NCI-H69 (cell line): ENCODE measurements at regions not wholly inside any gene's neighbourhood (a gene's known extent, or its start where the extent isn't known, plus 50 kb on each side); places are given as distances from the start of the nearest gene placed in this dataset.
"Not testable (repeated sequence)": the region's sequence is repeated elsewhere in the genome, so short reads cannot be mapped to it uniquely, and the experiment has no call there.

ENCODE experiments used
- DNase-seq: peaks from one replicate; lab custom pipeline; 2025; lab: John Stamatoyannopoulos, UW

DNA sequence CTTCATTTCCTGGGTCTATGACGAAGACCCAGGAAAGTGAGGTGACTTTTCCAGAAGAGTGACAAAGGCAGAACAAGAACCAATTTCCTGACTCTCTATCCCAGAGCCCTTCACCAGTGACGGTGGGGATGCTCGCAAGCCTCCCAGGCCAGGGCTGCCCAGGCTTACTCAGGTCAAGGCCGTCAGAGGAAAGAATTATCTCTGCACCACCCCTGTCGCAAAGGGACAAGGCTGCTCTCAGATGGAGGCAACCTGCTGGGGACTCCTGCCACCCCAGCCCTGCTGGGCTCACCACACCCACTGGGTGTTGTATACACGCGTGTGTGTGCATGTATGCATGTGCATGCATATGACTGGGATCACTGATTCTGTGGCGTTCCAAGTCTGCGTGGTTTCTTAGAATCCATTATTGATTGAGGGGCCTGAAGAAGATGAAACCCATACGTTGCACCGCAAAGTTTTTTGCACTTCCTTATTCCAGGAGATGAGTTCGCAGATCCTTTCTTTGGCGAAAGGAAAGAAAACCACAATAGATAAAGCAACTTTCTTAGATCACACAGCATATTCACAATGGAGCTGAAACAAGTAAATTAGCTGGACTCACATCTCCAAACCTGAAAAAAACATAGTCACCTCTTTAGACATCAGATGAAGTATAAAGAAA lies 255.8 kb downstream of the RHOU start:
- no peak for DNase-seq

DNA sequence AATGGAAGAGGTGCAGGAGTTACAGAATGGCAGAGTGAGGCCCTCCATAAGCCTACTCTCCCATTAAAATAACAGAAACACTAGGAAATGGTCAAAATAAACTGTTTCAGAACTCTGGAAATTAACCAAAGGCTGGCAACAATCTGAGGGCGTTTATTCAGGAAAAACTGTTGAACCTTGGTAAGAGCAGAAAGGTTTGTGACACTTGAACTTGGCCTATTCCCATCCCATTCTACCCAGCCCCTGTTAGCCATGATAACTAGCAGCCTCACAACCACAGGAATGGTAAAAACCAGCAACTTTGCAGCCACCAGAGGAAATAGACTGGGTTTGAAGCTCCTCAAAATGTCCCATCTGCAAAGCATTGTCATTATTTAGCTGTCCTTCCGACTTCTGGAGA lies 256.8 kb downstream of the RHOU start:
- DNase-seq = no peak

DNA sequence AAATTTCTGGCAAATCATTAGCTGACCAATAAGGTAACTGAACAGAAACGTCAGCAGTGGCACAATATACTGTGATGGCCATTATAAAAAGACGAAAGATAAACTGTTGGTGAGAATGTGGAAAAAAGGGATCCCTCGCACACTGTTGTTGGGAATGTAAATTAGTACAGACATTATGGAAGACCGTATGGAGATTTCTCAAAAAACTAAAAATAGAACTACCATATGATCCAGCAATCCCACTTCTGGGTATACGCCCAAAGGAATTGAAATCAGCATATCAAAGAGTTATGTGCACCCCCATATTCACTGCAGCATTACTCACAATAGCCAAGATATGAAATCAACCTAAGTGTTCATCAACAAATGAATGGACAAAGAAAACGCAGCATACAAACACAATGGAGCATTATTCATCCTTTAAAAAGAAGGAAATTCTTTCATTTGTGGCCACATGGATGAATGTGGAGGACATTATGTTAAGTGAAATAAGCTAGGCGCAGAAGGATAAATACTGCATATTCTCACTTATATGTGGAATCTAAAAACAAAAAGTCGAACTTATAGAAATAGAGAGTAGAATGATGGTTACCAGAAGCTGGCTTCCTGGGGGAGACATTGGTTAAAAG lies 257.7 kb downstream of the RHOU start:
- DNase-seq = no peak

DNA sequence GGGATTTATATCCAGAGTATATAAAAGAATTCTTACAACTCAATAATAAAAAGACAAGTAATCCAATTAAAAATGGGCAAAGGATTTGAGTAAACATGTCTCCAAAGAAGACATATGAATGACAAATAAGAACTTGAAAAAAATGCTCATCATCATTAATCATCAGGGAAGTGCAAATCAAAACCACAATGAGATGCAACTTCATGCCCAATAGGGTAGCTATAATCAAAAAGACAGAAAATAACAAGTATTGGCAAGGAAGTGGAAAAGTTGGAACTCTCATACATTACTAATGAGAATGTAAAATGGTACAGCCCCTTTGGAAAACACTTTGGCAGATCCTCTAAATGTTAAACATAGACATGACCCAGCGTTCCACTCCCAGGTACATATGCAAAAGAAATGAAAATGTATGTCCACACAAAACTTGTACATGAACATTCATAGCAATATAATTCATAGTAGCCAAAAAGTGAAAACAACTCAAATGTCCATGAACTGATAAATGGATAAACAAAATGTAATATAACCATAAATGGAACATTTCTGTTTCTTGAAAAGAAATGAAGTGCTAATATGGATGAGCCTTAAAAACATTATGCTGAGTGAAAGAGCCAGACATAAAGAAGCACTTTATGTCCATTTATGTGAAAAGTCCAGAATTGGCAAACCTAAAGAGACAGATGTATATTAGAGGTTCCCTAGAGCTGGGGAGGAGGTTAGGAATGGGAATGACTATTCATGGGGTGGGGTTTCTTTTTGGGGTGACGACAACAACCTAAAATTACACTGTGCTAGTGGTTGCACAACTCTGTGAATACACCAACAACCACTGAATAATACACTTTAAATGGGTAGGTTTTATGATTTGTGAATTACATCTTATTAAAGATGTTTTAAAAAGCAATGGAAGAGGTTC lies 259.7 kb downstream of the RHOU start:
- DNase-seq = no peak

DNA sequence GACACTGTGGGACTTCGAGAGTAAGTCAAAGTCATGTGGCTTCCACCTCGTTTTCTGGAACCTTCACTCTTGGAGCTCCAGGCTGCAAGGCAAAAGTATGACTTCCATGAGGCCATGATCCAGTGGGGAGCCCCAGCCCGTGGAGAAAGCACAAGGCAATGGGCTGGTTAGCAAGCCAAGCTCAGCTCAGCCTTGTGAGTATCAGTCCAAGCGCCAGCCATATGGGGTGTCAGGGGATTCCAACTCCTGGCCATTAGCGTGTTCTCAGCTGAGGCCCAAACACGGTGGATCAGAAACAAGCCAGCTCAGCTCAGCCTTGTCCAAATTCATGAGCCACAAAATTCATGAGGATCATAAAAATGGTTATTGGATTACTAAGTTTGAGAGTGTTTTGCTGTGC lies 261.0 kb downstream of the RHOU start:
- no peak for DNase-seq

DNA sequence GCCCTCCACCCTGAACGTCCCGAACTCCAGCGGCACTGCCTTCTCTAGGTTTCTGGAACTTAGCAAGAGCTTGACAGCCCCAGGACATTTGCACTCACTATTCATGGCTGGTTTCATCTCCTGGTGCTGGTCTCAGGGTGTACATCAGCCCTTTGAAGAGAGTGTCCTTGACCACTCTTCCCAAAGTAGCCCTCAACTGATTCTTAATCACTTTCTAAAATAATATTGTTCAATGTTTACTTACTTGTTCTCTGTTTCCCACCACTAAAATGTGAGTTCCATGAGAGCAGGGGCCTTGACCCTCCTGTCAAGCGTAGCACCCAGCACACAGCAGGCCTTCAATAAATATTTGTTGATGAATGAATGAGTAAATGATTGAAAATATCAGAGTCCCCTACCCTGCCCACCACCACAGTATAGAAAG lies 262.5 kb downstream of the RHOU start:
- no peak for DNase-seq

DNA sequence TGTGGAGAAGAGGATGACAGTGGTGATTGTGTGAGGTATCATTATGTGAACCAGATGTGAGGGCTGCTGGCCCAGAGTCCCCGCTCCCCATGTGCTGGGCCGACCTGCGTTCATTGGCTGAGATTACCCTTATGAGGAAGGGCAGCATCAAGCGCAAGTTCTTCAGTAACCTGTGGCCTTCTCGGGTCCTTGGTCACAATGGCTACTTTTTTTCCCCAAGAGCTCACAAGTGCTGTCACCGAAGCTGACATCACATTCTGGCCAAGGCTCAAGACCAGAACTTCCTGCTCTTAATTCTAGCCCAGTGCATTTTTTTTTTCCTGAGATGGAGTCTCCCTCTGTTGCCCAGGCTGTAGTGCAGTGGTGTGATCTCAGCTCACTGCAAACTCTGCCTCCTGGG lies 262.9 kb downstream of the RHOU start:
- no peak for DNase-seq

DNA sequence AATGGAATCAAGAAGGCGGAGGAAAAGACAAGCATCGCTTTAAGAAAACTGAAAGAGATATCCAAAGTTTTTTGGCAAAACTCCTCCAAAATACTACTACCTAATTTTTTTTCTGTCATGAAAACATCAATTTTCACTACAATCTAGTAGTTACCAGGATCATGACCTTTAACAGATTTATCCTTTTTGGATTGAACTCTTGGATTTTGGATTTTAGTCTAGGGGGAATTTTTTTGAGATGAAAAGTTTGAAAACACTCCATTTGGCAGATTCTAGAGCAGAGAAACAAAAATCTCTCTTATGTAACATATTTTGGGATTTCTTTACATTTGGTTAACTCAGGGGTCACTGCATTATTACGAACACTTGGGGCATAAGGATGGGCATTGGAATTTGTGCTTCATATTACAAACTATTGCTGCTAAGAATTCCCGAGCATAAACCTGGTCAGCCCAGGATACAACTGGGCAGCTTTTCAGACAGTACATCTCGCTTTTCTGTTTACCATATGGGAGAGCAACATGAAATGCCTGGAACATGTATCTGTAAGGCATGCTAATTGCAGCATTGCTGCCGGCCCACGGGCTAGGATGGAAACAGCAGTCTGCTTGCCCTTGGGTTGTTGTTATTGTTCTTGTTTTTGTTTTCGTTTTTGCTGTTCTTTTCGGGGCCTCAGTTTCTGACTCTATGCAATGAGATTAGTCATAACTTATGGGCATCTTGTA lies 264.3 kb downstream of the RHOU start:
- no peak for DNase-seq

DNA sequence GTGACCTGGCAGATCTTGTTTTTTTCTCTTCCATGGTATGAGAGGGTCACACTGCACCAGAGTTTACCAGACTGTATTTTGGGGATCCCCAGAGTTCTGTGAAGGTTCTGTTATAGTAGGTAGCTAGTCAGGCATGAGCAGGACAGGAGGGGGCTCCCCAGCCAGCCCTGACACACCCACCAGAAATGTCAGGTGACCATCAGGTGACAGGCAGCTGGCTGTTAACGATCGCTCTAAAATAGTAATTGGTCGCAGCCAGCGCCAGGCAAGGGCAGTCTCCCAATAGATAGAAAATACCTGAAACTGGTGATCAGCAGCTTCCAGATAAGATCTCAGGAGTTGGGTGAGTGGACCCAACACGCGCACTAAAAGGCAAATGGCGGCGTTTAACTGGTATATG lies 264.9 kb downstream of the RHOU start:
- DNase-seq = no peak

DNA sequence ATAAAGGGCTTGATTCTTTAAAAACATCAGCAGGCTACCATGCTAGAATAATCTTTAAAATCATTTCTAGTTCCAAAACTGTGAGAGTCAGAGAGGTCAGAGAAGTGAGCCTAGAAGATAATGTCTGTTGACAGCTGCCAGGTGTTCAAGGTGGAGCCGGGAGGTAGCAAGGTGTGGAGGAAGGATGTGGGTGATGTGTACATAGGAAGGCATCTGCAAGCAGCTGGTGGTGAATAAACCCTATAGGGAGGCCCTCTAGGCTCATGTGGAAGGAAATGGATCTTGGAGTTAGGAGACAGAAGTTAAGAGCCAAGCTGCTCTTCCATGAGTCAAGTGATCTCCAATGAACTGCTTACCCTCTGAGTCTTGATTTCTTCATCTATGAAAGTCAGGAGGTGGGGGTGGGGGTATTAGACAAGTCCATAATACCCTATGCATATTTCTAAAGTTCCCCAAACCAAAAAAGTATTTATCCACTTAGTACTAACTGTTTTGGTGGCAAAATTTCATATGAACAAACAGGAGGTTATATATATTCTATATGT lies 266.3 kb downstream of the RHOU start:
- peak; percentile 55 for DNase-seq

DNA sequence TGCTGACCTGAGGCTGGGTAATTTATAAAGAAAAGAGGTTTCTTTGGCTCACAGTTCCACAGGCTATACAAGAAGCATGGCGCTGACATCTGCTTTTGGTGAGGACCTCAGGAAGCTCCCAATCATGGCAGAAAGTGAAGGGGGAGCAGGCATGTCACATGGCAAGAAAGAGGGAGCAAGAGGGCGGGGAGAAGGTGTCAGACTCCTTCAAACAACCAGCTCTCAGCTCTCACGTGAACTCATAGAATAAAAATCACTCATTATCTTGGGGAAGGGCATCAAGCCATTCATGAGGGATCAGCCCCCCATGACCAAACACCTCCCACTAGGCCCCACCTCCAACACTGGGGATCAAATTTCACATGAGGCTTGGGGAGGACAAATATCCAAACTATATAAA lies 266.8 kb downstream of the RHOU start:
- DNase-seq = no peak

DNA sequence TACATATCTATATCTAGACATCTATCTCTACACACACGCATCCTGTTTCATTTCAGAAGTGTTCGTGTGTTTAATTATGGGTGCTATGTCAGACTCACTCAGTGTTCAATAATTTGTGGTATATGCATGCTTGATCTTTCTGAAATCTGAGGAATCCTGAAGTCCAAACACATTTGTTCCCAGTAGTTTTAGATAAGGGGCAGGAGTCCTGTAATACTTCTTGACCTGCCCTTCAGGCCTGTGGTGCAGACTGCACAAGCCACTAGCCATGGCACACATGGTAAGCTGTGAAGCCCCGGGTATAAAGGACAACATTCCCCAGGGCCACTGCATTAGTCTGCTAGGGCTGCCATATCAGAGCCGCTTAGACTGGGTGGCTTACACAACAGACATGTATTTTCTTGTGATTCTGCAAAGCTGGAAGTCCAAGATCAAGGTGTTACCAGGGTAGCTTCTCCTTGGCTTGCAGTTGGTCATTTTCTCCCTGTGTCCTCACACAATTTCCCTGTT lies 267.2 kb downstream of the RHOU start:
- DNase-seq = no peak

DNA sequence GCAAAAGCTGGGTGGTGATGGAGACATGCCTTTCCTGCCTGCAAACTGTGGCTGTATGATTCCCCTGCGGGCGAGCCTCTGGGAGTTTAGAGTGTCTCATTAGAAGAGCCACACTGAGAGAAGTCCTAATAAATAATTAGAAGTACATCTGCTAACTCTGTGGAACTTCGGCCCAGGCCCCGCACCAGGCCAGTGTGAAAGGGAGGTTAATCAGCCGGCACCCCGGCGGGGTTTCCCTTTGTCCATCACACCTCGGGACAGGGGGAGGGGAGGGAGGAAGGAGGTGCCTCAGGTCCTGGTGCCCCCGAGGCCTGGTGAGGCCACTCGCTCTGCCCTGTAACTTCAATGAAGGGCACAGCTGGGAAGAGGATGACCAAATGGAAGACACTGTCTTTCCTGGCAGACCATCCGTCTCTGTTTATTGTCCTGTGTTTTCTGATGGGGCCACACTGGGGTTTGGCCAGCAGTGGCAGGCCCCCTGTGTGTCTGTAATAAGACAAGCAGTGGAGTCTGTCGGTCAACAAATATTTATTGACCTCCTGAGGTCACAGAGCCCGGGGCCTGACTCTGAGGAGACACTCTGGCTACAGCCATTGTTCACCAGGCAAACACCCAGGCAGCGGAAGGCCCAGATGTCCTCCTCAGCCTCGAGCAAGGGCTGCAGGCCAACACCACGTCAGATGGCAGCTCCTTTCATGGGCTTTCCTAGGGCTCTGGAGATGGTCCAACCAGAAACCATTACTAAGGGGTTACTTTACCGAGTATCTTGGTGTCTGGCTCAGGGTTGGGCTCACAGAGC lies 267.5 kb upstream of the RAB4A start:
- peak; percentile 97 for DNase-seq

DNA sequence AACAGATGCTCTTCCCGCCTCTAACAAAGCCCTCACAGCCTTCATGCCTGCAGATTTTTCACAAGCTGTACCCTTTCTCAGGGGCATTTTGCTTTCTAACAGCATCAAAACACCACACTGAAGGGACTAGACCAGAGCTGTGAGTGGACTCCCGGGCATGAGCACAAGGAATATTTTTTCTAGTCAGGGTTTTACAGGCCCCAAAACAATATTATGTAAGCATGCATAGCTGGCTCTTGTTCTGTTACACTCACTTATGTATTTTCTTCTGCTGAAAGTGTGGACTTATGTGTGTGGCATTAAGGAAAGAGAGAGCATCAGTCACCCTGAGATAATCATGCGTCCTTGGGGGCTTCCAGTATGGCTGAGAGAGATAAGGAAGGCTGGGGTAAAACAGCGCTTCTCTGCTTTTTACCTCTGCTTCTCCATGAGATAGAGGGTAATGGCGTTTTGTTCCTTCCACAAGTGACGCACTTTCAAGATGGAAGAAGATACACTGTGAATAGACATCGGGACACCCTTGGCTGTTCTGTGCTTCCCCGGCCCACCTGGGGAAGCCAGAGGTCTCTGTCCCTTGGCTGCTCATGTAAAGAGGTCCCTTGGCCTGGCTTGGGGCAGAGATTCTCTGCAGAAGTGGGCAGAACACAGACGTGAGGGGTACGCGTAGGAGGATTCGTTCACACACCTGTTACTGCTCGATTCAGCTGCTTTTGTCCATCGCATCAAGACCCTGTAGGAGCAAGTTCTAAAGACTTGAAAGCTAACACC lies 266.7 kb upstream of the RAB4A start:
- no peak for DNase-seq

DNA sequence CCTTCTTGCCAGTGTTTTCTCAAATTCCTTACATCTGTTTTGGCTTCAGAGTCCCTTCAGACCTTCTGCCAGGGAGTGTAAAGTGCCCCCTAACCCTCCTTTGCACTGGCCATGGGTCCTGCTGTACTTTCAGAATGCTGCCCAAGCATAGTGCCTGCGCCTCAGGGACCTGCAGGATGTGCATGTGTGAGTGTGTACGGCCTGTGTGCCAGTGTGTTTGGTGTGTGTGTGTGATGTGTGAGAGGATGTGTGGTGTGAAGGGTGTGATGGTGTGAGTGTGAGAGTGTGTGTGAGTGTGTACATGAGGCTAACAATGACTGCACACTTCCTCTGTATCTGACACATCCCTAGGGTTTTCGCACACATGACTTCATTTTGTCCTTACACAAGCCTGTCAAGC lies 265.8 kb upstream of the RAB4A start:
- no peak for DNase-seq

DNA sequence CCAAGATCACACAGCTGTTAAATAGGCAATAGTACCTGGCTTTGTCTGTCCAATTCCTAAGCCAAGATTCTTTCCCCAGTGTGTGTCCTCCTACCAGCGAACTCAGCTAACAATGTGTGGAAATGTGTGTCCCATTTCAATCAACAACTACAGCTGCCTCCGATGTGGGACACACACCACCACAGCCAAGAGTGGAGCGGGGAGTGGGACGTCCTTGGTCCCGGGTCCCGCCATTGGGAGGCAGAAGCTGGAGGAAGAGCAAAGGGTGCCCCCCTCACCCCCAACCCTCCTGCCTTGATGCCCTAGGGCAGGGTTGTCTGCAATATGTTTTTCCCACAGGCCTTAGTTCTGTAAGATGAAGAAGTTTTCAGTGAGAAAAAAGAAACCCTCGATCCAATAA lies 265.4 kb upstream of the RAB4A start:
- DNase-seq = no peak

DNA sequence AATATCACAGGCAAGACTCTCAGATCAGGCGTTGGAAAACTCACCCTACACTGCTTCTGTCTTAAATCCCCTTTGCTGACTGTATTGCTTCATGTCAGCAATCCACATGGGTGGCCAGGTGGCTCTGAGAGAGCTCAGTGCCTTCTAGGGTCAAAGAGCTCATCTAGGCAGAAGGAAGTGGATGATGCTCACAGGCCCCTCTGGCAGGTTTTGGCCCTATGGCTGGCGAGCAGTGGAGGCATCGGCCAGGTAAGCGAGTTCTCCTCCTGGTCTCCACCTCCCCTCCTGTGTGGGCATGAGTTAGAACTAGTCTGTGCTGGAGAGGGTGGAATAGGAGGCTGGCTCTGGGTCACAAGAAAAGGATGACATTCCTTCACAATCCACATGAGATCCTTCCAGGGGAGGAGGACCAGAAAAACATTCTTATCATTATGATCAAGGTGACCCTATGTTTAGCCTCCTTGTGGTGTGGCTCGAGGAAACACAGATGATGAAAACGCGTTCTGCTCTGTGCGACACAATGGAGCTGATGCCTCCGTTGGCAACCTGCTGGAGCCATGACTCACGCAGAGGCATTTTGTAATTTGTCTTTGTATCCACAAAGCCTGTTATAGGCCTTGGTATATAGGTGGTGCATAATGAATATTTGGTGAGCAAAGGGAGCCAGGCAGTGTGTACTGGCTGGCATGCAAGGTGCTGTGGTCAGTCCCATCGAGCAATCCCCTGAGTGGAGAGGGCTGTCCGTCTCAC lies 264.6 kb upstream of the RAB4A start:
- DNase-seq = no peak

DNA sequence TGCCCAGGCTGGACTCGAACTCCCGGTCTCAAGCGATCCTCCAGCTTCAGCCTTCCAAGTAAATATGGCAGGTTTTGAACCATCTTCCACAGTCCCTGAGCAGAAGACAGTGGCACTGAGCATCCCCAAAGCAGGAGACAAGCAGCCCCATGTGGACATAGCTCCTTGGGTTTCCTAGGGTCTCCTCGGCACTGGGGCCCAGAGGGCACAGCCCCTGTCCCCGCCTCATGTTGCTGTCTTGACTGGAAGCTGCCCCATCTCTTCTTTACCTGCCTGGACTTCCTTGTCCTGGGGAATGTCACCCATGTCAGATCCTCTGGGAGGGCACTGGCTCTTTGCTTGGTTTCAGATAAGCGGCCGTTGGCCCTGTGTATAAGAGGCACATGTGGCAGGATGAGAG lies 263.7 kb upstream of the RAB4A start:
- no peak for DNase-seq

DNA sequence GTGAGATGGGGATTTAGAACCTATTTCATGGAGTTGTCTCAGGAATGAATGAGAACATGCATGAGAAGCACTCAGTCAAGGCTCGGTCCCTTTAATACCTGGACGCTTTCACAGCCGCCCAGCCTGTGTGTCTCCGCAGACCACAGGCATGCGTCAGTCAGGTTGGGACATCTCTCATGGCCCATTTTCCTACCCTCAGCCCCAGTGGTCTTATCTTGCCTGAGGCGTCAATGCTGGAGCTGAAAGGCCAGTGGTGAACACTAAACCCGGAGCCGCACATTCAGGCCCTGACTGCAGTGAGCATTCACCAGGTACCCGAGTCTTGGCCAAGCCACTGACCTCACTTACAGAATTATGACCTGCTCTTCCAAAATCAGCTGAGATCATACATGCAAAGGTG lies 263.2 kb upstream of the RAB4A start:
- no peak for DNase-seq

DNA sequence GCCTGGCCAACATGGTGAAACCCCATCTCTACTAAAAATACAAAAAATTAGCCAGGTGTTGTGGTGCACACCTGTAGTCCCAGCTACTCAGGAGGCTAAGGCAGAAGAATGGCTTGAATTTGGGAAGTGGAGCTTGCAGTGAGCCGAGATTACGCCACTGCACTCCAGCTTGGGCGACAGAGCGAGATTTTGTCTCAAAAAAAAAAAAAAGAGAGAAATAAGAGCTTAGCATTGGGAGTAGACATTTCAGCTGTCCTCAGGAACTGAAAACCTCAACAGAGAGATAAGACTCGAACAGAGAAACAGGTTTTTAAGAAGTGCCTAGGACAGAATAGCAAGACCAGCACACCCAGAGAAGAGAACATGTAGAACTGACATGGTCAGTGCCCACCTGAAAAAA lies 262.6 kb upstream of the RAB4A start:
- not testable (repeated sequence) for DNase-seq
